ENCODE measurements at regions not wholly inside any gene's neighbourhood (a gene's known extent, or its start where the extent isn't known, plus 50 kb on each side); places are given as distances from the start of the nearest gene placed in this dataset.
"Not testable (repeated sequence)": the region's sequence is repeated elsewhere in the genome, so short reads cannot be mapped to it uniquely, and the experiment has no call there.

DNA sequence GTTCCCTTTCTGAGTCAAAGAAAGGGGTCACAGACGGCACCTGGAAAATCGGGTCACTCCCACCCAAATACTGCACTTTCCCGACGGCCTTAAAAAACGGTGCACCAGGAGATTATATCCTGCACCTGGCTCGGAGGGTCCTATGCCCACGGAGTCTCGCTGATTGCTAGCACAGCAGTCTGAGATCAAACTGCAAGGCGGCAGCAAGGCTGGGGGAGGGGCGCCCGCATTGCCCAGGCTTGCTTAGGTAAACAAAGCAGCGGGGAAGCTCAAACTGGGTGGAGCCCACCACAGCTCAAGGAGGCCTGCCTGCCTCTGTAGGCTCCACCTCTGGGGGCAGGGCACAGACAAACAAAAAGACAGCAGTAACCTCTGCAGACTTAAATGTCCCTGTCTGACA, 701.7 kb downstream of the RAPGEF2 start:
- not testable (repeated sequence) for TF ChIP-seq CTCF, EP300, POLR2A, POLR2AphosphoS5 (IDR thresholded peaks at IDR 0.05)

Measured in gastroesophageal sphincter (tissue), 3 donors.